ENCODE measurements at regions not wholly inside any gene's neighbourhood (a gene's known extent, or its start where the extent isn't known, plus 50 kb on each side); places are given as distances from the start of the nearest gene placed in this dataset.

- TF ChIP-seq CTCF (IDR thresholded peaks at IDR 0.05) (no peak), POLR2A (IDR thresholded peaks at IDR 0.05) (no peak)
Observed at GRCh38 chr12:25025260-25025659, 76.4 kb upstream of the BCAT1 start.

All from esophagus squamous epithelium (tissue), 4 donors.